SK-N-SH (cell line): ENCODE measurements at regions not wholly inside any gene's neighbourhood (a gene's known extent, or its start where the extent isn't known, plus 50 kb on each side); places are given as distances from the start of the nearest gene placed in this dataset.

Experiments used
- CTCF ChIA-PET: fragments of 300-600, 350-600 bp; formaldehyde crosslinking; extraction: SDS; loops from one replicate; lab custom pipeline; 2021; lab: Yijun Ruan, JAX
- POLR2A ChIA-PET: fragments of 350-600 bp; sonication (Branson Sonifier 250); formaldehyde crosslinking; extraction: SDS; loops from one replicate; lab custom pipeline; 2020; ENCODE audit warnings: antibody characterized with exemption, inconsistent platforms; lab: Yijun Ruan, JAX
- DNase-seq: peaks from one replicate; pipeline ENCODE4 v3.0.0; 2012
- H2AFZ ChIP-seq: fragments of 200-600 bp; sonication (generic); 2 replicates; pipeline ENCODE4 v1.8.1; 2016; ENCODE audit warnings: antibody characterized with exemption, mild to moderate bottlenecking, low read depth
- H3F3A ChIP-seq: fragments of 200-600 bp; sonication (generic); replicated peaks from 2 replicates; pipeline ENCODE3; 2016; ENCODE audit warnings: antibody characterized with exemption, mild to moderate bottlenecking; ENCODE audit not compliant: insufficient read depth
- H3K27ac ChIP-seq, 2 experiments: fragments of 200-500 bp in 1 of 2; fragments of 200-600 bp in 1 of 2; sonication (Bioruptor generic) in 1 of 2; sonication (generic), shearing (Covaris generic) in 1 of 2; 2 replicates each; pipeline versions ENCODE4 v1.5.1 to v1.6.1; 2014 to 2016; ENCODE audit warnings: low read depth in 2 of 2, inconsistent platforms in 1 of 2, low read length in 1 of 2, mild to moderate bottlenecking in 1 of 2, mixed read lengths in 1 of 2
- H3K27me3 ChIP-seq: fragments of 200-600 bp; sonication (generic), shearing (Covaris generic); 2 replicates; pipeline ENCODE4 v1.6.1; 2016; ENCODE audit warnings: mixed run types; ENCODE audit not compliant: insufficient read depth
- H3K36me3 ChIP-seq, 2 experiments: fragments of 200-500 bp in 1 of 2; fragments of 200-600 bp in 1 of 2; sonication (Bioruptor generic) in 1 of 2; sonication (generic) in 1 of 2; replicated peaks in 1 of 2; 2 replicates each; pipeline versions ENCODE3 to v1.5.1; 2014 to 2016; ENCODE audit warnings: low read length in 1 of 2, mild to moderate bottlenecking in 1 of 2; ENCODE audit not compliant: insufficient read depth in 2 of 2, control insufficient read depth in 1 of 2
- H3K4me1 ChIP-seq, 2 experiments: fragments of 200-500 bp in 1 of 2; fragments of 200-600 bp in 1 of 2; sonication (Bioruptor generic) in 1 of 2; sonication (generic), shearing (Covaris generic) in 1 of 2; 2 replicates each; pipeline versions ENCODE4 v1.5.1 to v1.6.1; 2014 to 2016; ENCODE audit warnings: low read depth in 1 of 2, low read length in 1 of 2, mixed run types in 1 of 2; ENCODE audit not compliant: insufficient read depth in 2 of 2, control insufficient read depth in 1 of 2
- H3K4me2 ChIP-seq: fragments of 200-600 bp; sonication (generic), shearing (Covaris generic); 2 replicates; pipeline ENCODE4 v1.6.1; 2017; ENCODE audit warnings: mixed run types
- H3K4me3 ChIP-seq, 2 experiments: fragments of 200-500 bp in 1 of 2; fragments of 200-600 bp in 1 of 2; sonication (Bioruptor generic) in 1 of 2; sonication (generic), shearing (Covaris generic) in 1 of 2; 2 replicates each; pipeline versions ENCODE4 v1.5.1 to v1.8.1; 2014 to 2016; ENCODE audit warnings: low read depth in 2 of 2, inconsistent platforms in 1 of 2, low read length in 1 of 2, mild to moderate bottlenecking in 1 of 2, mixed read lengths in 1 of 2, moderate library complexity in 1 of 2
- H3K79me2 ChIP-seq: fragments of 200-600 bp; sonication (generic); 2 replicates; pipeline ENCODE4 v1.8.1; 2017; ENCODE audit warnings: mild to moderate bottlenecking; ENCODE audit not compliant: insufficient read depth
- H3K9ac ChIP-seq: fragments of 200-600 bp; sonication (generic); 2 replicates; pipeline ENCODE4 v1.6.1; 2017; ENCODE audit warnings: mixed run types
- H3K9me2 ChIP-seq: fragments of 200-600 bp; sonication (generic); 2 replicates; pipeline ENCODE4 v1.6.1; 2017; ENCODE audit warnings: mixed run types
- H3K9me3 ChIP-seq: fragments of 200-600 bp; sonication (generic); 2 replicates; pipeline ENCODE4 v1.6.1; 2017; ENCODE audit warnings: mixed run types, mild to moderate bottlenecking, moderate library complexity
- H4K20me1 ChIP-seq: fragments of 200-600 bp; sonication (generic); 2 replicates; pipeline ENCODE4 v1.6.1; 2017; ENCODE audit warnings: mild to moderate bottlenecking, mixed run types; ENCODE audit not compliant: insufficient read depth
- GABPA ChIP-seq: IDR thresholded peaks from 2 replicates; pipeline ENCODE4 v1.4.0; 2012; ENCODE audit warnings: low read depth, mild to moderate bottlenecking
- NRF1 ChIP-seq: IDR thresholded peaks from 2 replicates; pipeline ENCODE4 v1.6.1; 2012; ENCODE audit warnings: low read depth, mild to moderate bottlenecking, low read length
- RAD21 ChIP-seq: IDR thresholded peaks from 2 replicates; pipeline ENCODE4 v1.6.1; 2012; ENCODE audit warnings: mild to moderate bottlenecking, low read length
- SMC3 ChIP-seq: IDR thresholded peaks from 2 replicates; pipeline ENCODE4 v1.6.1; 2012; ENCODE audit warnings: low read depth, low read length, improper control_type of control experiment
- TAF1 ChIP-seq: IDR thresholded peaks from 2 replicates; pipeline ENCODE4 v1.6.1; 2012; ENCODE audit warnings: low read depth, mild to moderate bottlenecking, low read length, moderate library complexity, borderline replicate concordance
- TCF12 ChIP-seq: IDR thresholded peaks from 2 replicates; pipeline ENCODE4 v1.4.0; 2012
- WGBS: methylation state at CpG from one replicate; pipeline ENCODE4 v1.1.6; 2017; ENCODE audit warnings: low lambda C conversion rate; 5-methylcytosine and 5-hydroxymethylcytosine counted together
- TF ChIP-seq, protein P1 (sequence below): fragments of 150-350 bp; IDR thresholded peaks from 2 replicates; pipeline ENCODE4 v1.6.1; 2016; ENCODE audit warnings: mild to moderate bottlenecking, low read depth, low read length
- TF ChIP-seq, protein P2 (sequence below): IDR thresholded peaks from 2 replicates; pipeline ENCODE4; 2012

DNA sequence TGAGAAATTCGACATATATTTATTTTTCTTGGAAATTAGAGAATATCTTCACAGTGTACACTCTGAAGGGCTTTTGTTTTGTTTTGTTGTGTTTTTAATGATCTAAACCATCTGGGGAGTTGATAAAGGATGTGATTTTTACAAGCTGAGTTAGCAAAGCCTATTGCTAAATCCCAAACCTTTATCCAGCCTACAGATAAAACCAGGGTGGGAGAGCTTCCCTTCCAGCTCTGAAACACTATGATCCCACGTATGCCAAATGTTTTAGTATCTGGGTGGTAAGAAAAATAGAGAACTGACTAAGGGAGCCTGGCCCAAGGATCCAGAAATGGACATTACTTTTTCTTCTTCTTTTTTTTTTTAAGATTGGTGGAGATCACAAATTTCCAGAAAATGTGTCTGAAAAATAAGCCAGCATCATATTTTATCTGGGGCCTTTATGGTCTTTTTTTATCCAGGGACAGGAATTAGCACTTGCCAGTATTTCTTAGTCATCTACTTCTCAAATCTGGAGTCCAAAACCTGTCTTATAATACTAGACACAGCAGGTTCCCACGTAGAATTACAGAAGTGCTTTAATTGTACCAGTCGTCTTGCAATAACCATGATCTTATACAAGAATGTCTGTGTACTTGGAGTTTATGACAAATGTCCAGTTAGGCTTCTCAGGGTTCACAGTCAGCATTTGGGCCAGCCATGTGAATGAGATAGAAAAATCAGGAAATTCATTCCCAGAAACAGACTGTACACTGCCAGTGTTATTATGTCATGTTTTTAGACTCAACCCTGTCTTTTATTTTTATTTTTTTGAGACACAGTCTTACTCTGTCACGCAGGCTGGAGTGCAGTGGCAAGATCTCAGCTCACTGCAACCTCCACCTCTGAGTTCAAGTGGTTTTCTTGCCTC, 290.8 kb upstream of the MPDZ start:
- no peaks in the 10 kb centered on the region for H3K9me3 ChIP-seq
- H3K4me1 ChIP-seq: peaks cover 0 to 3% of the 10 kb centered on the region in 2 experiments; a peak in 1 of 4 replicates
- no peaks in the 10 kb centered on the region for H3K36me3 ChIP-seq
- ChIA-PET POLR2A (no interaction called here), CTCF (interaction anchor here (1.0 to 1.4 kb wide), 2 partner anchors 9 to 10 kb away, joined by 3 to 4 read pairs; no protein-coding TSS in a partner anchor)
- H3K27ac ChIP-seq: no peak overlapping the region
- H4K20me1 ChIP-seq: no peaks in the 10 kb centered on the region
- no peaks in the 10 kb centered on the region for H3K27me3 ChIP-seq
- 64% methylated on average over 5 of the region's 5 CpGs for WGBS
- no peak for DNase-seq
- no peaks in the 10 kb centered on the region for H3K79me2 ChIP-seq
- no peak overlapping the region for H3K4me2 ChIP-seq
- H3F3A ChIP-seq: no peaks in the 10 kb centered on the region
- H3K9me2 ChIP-seq: no peaks in the 10 kb centered on the region
- no peak overlapping the region for H3K4me3 ChIP-seq
- no peak overlapping the region for H2AFZ ChIP-seq
- TF ChIP-seq SMC3: no peak
- no peak for TF ChIP-seq RAD21
- no peak overlapping the region for H3K9ac ChIP-seq

DNA sequence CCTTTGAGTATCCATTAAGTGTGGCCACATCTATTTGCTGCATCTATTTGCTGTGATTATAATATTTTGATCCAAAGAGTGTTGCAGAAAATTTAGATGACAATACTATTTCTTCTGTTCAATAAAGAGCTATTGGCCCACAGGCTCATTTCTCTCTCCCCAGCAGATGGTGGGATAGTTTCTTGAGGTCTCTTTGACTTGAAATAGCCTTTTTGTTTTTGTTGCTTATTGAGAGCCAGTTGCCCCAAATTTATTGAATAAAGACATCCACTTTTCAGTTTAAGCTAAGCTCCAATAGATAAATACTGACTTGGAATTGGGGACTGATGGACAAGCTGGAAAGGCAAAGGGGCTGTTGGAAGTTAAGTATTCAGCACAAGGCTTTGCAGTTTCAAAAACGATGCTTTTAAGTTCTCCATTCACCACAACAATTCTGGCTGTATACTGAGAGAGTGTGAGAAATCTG, 290.1 kb upstream of the MPDZ start:
- Histone ChIP-seq H2AFZ (no peak overlapping the region), H3K36me3 (no peaks in the 10 kb centered on the region), H3F3A (no peaks in the 10 kb centered on the region), H3K9me3 (no peaks in the 10 kb centered on the region), H4K20me1 (no peaks in the 10 kb centered on the region), H3K27me3 (no peaks in the 10 kb centered on the region), H3K79me2 (no peaks in the 10 kb centered on the region), H3K4me3 (no peak overlapping the region), H3K4me2 (no peak overlapping the region), H3K9ac (no peak overlapping the region), H3K9me2 (no peaks in the 10 kb centered on the region), H3K4me1 (peaks cover 0 to 3% of the 10 kb centered on the region in 2 experiments; a peak in 1 of 4 replicates), H3K27ac (no peak overlapping the region)
- ChIA-PET POLR2A (no interaction called here), CTCF (interaction anchor here (0.9 to 1.4 kb wide), 2 partner anchors 10 to 15 kb away, joined by 3 read pairs; no protein-coding TSS in a partner anchor)
- 46% methylated on average over 1 of the region's 1 CpG for WGBS
- DNase-seq: no peak
- TF ChIP-seq GABPA (no peak), NRF1 (no peak), TAF1 (no peak), TCF12 (no peak)
- TF ChIP-seq, protein P1, sequence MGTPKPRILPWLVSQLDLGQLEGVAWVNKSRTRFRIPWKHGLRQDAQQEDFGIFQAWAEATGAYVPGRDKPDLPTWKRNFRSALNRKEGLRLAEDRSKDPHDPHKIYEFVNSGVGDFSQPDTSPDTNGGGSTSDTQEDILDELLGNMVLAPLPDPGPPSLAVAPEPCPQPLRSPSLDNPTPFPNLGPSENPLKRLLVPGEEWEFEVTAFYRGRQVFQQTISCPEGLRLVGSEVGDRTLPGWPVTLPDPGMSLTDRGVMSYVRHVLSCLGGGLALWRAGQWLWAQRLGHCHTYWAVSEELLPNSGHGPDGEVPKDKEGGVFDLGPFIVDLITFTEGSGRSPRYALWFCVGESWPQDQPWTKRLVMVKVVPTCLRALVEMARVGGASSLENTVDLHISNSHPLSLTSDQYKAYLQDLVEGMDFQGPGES: no peak
- TF ChIP-seq, protein P2, sequence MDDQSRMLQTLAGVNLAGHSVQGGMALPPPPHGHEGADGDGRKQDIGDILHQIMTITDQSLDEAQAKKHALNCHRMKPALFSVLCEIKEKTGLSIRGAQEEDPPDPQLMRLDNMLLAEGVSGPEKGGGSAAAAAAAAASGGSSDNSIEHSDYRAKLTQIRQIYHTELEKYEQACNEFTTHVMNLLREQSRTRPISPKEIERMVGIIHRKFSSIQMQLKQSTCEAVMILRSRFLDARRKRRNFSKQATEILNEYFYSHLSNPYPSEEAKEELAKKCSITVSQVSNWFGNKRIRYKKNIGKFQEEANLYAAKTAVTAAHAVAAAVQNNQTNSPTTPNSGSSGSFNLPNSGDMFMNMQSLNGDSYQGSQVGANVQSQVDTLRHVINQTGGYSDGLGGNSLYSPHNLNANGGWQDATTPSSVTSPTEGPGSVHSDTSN: no peak
